Glutamatergic neuron (in vitro differentiated cells): ENCODE measurements at regions not wholly inside any gene's neighbourhood (a gene's known extent, or its start where the extent isn't known, plus 50 kb on each side); places are given as distances from the start of the nearest gene placed in this dataset.

Experiments
- DNase-seq: peaks from one replicate; pipeline ENCODE4 v3.0.0; 2022
- H3K27ac Mint-ChIP-seq: one replicate; pipeline ENCODE4 v1.8.0; 2020; ENCODE audit warnings: mild to moderate bottlenecking, mixed read lengths, inconsistent platforms; ENCODE audit not compliant: unreplicated experiment
- H3K27me3 Mint-ChIP-seq: one replicate; pipeline ENCODE4 v1.8.0; 2020; ENCODE audit warnings: mild to moderate bottlenecking, moderate library complexity, mixed read lengths, inconsistent platforms; ENCODE audit not compliant: unreplicated experiment
- H3K36me3 Mint-ChIP-seq: one replicate; pipeline ENCODE4 v1.8.0; 2020; ENCODE audit warnings: mild to moderate bottlenecking, mixed read lengths, inconsistent platforms; ENCODE audit not compliant: unreplicated experiment
- H3K4me1 Mint-ChIP-seq: one replicate; pipeline ENCODE4 v1.8.0; 2020; ENCODE audit warnings: mild to moderate bottlenecking, low read depth, mixed read lengths, inconsistent platforms; ENCODE audit not compliant: unreplicated experiment
- H3K4me3 Mint-ChIP-seq: one replicate; pipeline ENCODE4 v1.8.0; 2020; ENCODE audit warnings: mild to moderate bottlenecking, mixed read lengths, inconsistent platforms; ENCODE audit not compliant: unreplicated experiment
- H3K9me3 Mint-ChIP-seq: one replicate; pipeline ENCODE4 v1.8.0; 2020; ENCODE audit warnings: mild to moderate bottlenecking, moderate library complexity, mixed read lengths, inconsistent platforms; ENCODE audit not compliant: unreplicated experiment
- TF ChIP-seq, protein P1 (sequence below): fragments of 200-600 bp; sonication (generic); IDR thresholded peaks from one replicate; pipeline ENCODE4 v1.5.0; 2021; ENCODE audit not compliant: partially characterized antibody, unreplicated experiment

DNA sequence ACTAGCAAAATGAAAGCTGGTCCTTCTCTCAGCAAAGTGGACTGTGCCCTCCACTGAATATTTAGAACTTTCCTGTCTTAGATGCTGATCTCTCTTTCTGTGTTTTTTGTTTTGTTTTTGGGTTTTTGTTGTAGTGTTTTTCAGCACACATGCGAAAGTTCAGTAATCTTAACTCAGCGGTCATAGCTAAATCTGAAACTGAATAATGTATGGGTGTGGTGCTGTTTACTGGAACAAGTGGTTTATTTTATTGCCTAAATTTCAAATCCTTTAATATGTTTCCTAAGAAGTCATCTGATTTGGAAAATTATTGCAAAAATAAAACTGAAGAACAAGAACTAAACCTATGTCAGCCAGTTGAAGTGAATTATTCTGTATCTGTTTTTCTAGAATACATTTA, 116.0 kb upstream of the LRIG3 start:
- TF ChIP-seq, protein P1, sequence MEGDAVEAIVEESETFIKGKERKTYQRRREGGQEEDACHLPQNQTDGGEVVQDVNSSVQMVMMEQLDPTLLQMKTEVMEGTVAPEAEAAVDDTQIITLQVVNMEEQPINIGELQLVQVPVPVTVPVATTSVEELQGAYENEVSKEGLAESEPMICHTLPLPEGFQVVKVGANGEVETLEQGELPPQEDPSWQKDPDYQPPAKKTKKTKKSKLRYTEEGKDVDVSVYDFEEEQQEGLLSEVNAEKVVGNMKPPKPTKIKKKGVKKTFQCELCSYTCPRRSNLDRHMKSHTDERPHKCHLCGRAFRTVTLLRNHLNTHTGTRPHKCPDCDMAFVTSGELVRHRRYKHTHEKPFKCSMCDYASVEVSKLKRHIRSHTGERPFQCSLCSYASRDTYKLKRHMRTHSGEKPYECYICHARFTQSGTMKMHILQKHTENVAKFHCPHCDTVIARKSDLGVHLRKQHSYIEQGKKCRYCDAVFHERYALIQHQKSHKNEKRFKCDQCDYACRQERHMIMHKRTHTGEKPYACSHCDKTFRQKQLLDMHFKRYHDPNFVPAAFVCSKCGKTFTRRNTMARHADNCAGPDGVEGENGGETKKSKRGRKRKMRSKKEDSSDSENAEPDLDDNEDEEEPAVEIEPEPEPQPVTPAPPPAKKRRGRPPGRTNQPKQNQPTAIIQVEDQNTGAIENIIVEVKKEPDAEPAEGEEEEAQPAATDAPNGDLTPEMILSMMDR: no peak
- Mint-ChIP-seq H3K27ac (no peak overlapping the region), H3K36me3 (no peaks in the 10 kb centered on the region), H3K27me3 (no peaks in the 10 kb centered on the region), H3K4me3 (no peak overlapping the region), H3K9me3 (no peaks in the 10 kb centered on the region), H3K4me1 (no peaks in the 10 kb centered on the region)
- no peak for DNase-seq

DNA sequence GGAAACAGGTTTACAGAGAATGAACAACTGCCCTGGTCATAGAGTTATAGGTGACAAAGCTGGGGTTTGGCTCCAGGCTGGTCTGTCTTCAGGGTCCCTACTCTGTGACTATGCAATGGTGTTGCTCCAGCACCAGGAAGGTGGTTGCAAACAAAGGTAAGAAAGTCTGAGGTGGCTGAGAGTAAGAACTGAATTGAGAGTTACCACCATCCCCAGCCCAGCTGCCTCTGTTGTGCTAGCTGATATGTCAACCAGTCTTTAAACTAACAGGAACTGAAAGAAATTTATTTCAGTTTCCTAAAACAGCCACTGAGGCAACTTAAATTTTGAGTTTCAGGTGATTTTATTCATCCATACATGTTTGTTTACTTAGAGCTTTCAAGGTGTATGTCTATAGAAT, 111.0 kb upstream of the LRIG3 start:
- no peaks in the 10 kb centered on the region for H3K36me3 Mint-ChIP-seq
- H3K4me1 Mint-ChIP-seq: no peaks in the 10 kb centered on the region
- H3K4me3 Mint-ChIP-seq: no peak overlapping the region
- TF ChIP-seq, protein P1: no peak
- no peak overlapping the region for H3K27ac Mint-ChIP-seq
- H3K27me3 Mint-ChIP-seq: no peaks in the 10 kb centered on the region
- no peaks in the 10 kb centered on the region for H3K9me3 Mint-ChIP-seq
- DNase-seq: no peak

DNA sequence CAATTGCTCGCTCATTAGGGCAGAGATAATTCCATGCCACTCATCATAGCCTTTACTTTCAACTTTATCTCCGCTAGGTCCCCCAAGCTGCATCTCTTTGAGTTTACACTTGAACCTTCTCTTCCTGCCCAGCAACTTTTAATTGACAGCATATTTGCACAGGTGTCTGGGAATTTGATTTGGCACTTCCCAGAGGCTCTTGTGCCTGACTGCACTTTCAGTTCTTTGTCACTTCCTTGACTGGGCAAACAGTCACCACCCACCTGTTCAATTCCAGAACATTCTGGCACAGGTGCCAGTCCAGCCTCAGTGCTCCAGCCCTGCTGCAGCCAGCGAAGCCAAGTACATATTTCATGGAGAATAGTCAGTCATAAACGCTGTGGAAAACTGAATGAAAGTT, 110.1 kb upstream of the LRIG3 start:
- H3K9me3 Mint-ChIP-seq: no peaks in the 10 kb centered on the region
- TF ChIP-seq, protein P1: no peak
- DNase-seq: no peak
- no peaks in the 10 kb centered on the region for H3K36me3 Mint-ChIP-seq
- no peak overlapping the region for H3K27ac Mint-ChIP-seq
- no peaks in the 10 kb centered on the region for H3K27me3 Mint-ChIP-seq
- H3K4me1 Mint-ChIP-seq: no peaks in the 10 kb centered on the region
- H3K4me3 Mint-ChIP-seq: no peak overlapping the region

DNA sequence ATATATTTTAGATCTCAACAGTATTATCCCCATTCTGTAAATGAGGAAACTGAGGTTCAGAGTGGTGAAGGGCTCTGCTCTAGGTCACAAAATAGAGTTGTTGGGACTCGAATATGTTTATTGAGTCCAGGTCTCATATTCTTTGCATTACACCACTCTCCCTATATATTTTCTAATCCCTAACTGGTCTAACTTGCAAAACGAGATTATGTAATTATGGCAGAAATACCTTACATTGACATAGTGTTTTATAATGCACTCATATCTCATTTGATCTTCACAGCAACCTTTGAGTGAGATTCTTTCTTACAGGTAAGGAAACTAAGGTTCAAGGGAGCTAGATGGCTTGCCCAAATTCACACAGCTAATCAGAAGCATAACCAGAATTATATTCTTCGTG, 106.9 kb upstream of the LRIG3 start:
- H3K36me3 Mint-ChIP-seq: no peaks in the 10 kb centered on the region
- no peaks in the 10 kb centered on the region for H3K4me1 Mint-ChIP-seq
- H3K27ac Mint-ChIP-seq: no peak overlapping the region
- DNase-seq: no peak
- TF ChIP-seq, protein P1: no peak
- no peaks in the 10 kb centered on the region for H3K9me3 Mint-ChIP-seq
- no peak overlapping the region for H3K4me3 Mint-ChIP-seq
- H3K27me3 Mint-ChIP-seq: no peaks in the 10 kb centered on the region

DNA sequence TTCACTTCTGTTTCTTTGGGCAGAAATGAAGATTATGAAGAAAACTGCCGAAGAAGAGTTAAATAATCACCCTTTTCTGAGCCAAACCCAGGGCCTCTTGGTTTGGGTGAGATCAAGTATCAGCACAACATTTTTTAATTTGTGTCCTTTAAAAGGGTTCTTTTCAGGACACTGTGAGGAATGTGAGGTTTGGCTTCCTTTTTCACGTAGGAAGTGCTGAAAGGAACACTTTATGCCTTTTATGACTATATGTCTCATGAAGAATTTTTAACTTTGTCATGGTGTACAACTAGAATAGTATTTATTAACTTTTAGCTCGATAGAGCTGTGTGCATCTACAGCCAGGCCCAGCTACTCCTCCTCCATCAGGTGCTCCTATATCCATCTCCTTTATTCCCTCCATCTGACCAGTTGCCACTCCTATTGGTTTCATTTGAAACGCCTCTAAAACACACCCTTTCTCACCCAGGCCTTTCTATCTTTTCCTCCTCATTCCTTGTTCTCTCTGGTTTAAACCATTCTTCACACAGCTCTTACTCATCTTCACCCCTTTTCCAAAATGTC, 103.6 kb upstream of the LRIG3 start:
- DNase-seq: no peak
- Mint-ChIP-seq H3K36me3 (no peaks in the 10 kb centered on the region), H3K27me3 (no peaks in the 10 kb centered on the region), H3K4me1 (peaks cover 5% of the 10 kb centered on the region), H3K27ac (no peak overlapping the region), H3K9me3 (no peaks in the 10 kb centered on the region), H3K4me3 (no peak overlapping the region)
- TF ChIP-seq, protein P1: no peak
